ENCODE measurements at regions not wholly inside any gene's neighbourhood (a gene's known extent, or its start where the extent isn't known, plus 50 kb on each side); places are given as distances from the start of the nearest gene placed in this dataset.

DNA sequence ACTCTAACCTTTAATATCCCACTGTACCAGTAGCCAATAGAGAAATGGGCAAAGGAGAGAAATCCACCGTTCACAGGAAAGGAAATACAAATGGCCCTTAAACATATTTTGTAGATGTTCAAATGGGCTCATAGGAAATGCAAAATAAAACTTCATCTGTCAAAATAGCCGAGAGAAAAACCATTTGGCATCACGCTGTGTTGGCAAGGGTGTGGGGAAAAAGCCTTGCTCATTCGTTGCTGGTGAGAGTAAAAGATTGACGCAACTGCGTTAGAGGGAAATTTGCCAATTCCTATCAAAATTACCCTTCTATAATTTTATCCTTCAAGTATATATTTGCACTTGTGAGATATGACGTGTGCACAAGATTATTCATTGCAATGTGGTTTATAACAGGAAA, 131.9 kb downstream of the EIF4E start:
- TF ChIP-seq, protein P1, sequence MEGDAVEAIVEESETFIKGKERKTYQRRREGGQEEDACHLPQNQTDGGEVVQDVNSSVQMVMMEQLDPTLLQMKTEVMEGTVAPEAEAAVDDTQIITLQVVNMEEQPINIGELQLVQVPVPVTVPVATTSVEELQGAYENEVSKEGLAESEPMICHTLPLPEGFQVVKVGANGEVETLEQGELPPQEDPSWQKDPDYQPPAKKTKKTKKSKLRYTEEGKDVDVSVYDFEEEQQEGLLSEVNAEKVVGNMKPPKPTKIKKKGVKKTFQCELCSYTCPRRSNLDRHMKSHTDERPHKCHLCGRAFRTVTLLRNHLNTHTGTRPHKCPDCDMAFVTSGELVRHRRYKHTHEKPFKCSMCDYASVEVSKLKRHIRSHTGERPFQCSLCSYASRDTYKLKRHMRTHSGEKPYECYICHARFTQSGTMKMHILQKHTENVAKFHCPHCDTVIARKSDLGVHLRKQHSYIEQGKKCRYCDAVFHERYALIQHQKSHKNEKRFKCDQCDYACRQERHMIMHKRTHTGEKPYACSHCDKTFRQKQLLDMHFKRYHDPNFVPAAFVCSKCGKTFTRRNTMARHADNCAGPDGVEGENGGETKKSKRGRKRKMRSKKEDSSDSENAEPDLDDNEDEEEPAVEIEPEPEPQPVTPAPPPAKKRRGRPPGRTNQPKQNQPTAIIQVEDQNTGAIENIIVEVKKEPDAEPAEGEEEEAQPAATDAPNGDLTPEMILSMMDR (IDR thresholded peaks at IDR 0.05; ENCODE audit: insufficient read depth, low read depth, low read length) = no peak
- TF ChIP-seq EZH2 (IDR thresholded peaks at IDR 0.05; ENCODE audit: insufficient read depth, low read length) = no peak
